ENCODE measurements at regions not wholly inside any gene's neighbourhood (a gene's known extent, or its start where the extent isn't known, plus 50 kb on each side); places are given as distances from the start of the nearest gene placed in this dataset.

GRCh38 chr3:181805703-181806102 lies 94.0 kb downstream of the SOX2 start:
- Histone ChIP-seq H3K36me3 (ENCODE audit: control insufficient read depth in 4 of 4, insufficient read depth in 3 of 4, low read depth in 1 of 4, low read length in 3 of 4) (no peaks in the 10 kb centered on the region), H3K4me3 (ENCODE audit: low read depth in 1 of 3, low read length in 3 of 3) (no peak overlapping the region), H3K9me3 (ENCODE audit: control insufficient read depth in 4 of 4, low read length in 3 of 4) (no peaks in the 10 kb centered on the region), H3K4me1 (ENCODE audit: control insufficient read depth in 4 of 4, insufficient read depth in 4 of 4, low read length in 3 of 4) (no peaks in the 10 kb centered on the region), H3K27ac (ENCODE audit: low read depth in 1 of 2, low read length in 2 of 2) (no peak overlapping the region), H3K27me3 (ENCODE audit: control insufficient read depth in 4 of 4, insufficient read depth in 4 of 4, low read length in 3 of 4) (no peaks in the 10 kb centered on the region), H3K9ac (ENCODE audit: low read depth in 1 of 2, low read length in 2 of 2) (no peak overlapping the region)
- 84% methylated on average over 2 of the region's 2 CpGs for WGBS
- TF ChIP-seq GABPA (IDR thresholded peaks at IDR 0.05 in 1 of 2, conservative IDR thresholded peaks at IDR 0.05 in 1 of 2) (no peak), FOXA1 (IDR thresholded peaks at IDR 0.05) (no peak), EGR1 (IDR thresholded peaks at IDR 0.05; ENCODE audit: low read depth in 2 of 2) (no peak), JUND (IDR thresholded peaks at IDR 0.05) (no peak), CTCF (IDR thresholded peaks at IDR 0.05; ENCODE audit: low read depth, low read length, missing input control) (no peak), FOXA2 (IDR thresholded peaks at IDR 0.05) (no peak), ZBTB33 (IDR thresholded peaks at IDR 0.05) (no peak)
- TF ChIP-seq, protein P1, sequence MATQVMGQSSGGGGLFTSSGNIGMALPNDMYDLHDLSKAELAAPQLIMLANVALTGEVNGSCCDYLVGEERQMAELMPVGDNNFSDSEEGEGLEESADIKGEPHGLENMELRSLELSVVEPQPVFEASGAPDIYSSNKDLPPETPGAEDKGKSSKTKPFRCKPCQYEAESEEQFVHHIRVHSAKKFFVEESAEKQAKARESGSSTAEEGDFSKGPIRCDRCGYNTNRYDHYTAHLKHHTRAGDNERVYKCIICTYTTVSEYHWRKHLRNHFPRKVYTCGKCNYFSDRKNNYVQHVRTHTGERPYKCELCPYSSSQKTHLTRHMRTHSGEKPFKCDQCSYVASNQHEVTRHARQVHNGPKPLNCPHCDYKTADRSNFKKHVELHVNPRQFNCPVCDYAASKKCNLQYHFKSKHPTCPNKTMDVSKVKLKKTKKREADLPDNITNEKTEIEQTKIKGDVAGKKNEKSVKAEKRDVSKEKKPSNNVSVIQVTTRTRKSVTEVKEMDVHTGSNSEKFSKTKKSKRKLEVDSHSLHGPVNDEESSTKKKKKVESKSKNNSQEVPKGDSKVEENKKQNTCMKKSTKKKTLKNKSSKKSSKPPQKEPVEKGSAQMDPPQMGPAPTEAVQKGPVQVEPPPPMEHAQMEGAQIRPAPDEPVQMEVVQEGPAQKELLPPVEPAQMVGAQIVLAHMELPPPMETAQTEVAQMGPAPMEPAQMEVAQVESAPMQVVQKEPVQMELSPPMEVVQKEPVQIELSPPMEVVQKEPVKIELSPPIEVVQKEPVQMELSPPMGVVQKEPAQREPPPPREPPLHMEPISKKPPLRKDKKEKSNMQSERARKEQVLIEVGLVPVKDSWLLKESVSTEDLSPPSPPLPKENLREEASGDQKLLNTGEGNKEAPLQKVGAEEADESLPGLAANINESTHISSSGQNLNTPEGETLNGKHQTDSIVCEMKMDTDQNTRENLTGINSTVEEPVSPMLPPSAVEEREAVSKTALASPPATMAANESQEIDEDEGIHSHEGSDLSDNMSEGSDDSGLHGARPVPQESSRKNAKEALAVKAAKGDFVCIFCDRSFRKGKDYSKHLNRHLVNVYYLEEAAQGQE (IDR thresholded peaks at IDR 0.05) = no peak
- DNase-seq (ENCODE audit: low spot score) = no peak

GRCh38 chr3:181808053-181808452 lies 96.3 kb downstream of the SOX2 start:
- WGBS = 89% methylated on average over 5 of the region's 5 CpGs
- DNase-seq (ENCODE audit: low spot score) = no peak

More at GRCh38 chr3:181808053-181808452, 96.3 kb downstream of the SOX2 start:
- H3K27me3 ChIP-seq (ENCODE audit: control insufficient read depth in 4 of 4, insufficient read depth in 4 of 4, low read length in 3 of 4) = no peaks in the 10 kb centered on the region
- no peak overlapping the region for H3K27ac ChIP-seq (ENCODE audit: low read depth in 1 of 2, low read length in 2 of 2)
- H3K4me1 ChIP-seq (ENCODE audit: control insufficient read depth in 4 of 4, insufficient read depth in 4 of 4, low read length in 3 of 4) = no peaks in the 10 kb centered on the region
- no peaks in the 10 kb centered on the region for H3K36me3 ChIP-seq (ENCODE audit: control insufficient read depth in 4 of 4, insufficient read depth in 3 of 4, low read depth in 1 of 4, low read length in 3 of 4)
- H3K4me3 ChIP-seq (ENCODE audit: low read depth in 1 of 3, low read length in 3 of 3) = no peak overlapping the region
- TF ChIP-seq RXRA (IDR thresholded peaks at IDR 0.05) (no peak), MAX (IDR thresholded peaks at IDR 0.05) (no peak), CTCF (IDR thresholded peaks at IDR 0.05; ENCODE audit: low read depth, low read length, missing input control) (no peak), JUND (IDR thresholded peaks at IDR 0.05) (no peak), RAD21 (IDR thresholded peaks at IDR 0.05) (no peak), TAF1 (conservative IDR thresholded peaks at IDR 0.05) (no peak), HNF4G (IDR thresholded peaks at IDR 0.05) (no peak), NR2F2 (IDR thresholded peaks at IDR 0.05) (no peak), YY1 (IDR thresholded peaks at IDR 0.05) (no peak), SP1 (IDR thresholded peaks at IDR 0.05) (no peak)
- TF ChIP-seq, protein P1 (IDR thresholded peaks at IDR 0.05) = no peak
- no peak overlapping the region for H3K9ac ChIP-seq (ENCODE audit: low read depth in 1 of 2, low read length in 2 of 2)
- no peaks in the 10 kb centered on the region for H3K9me3 ChIP-seq (ENCODE audit: control insufficient read depth in 4 of 4, low read length in 3 of 4)
